ENCODE measurements at regions not wholly inside any gene's neighbourhood (a gene's known extent, or its start where the extent isn't known, plus 50 kb on each side); places are given as distances from the start of the nearest gene placed in this dataset.
"Not testable (repeated sequence)": the region's sequence is repeated elsewhere in the genome, so short reads cannot be mapped to it uniquely, and the experiment has no call there.

DNA sequence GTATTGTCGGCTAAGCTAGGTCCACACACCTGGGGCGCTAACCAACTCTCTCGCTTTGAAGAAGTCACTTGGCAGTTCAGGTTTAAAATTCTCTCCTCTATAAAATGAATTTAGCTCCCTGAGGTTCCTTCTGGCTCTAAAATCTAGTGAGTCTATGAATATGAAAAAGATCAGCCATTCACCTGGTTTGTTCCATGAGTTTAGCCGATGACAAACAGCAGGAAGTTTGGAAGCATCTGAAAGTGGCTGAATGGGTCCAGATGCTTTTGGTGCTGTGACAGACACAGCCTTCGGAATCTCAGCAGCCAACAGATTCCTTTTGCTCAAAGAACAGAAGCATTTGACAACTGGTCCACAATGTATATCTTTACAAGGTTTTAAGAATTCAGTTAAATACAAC is 73.4 kb upstream of the FOXN3 start:
- DNase-seq (ENCODE audit: low read depth): no peak

DNA sequence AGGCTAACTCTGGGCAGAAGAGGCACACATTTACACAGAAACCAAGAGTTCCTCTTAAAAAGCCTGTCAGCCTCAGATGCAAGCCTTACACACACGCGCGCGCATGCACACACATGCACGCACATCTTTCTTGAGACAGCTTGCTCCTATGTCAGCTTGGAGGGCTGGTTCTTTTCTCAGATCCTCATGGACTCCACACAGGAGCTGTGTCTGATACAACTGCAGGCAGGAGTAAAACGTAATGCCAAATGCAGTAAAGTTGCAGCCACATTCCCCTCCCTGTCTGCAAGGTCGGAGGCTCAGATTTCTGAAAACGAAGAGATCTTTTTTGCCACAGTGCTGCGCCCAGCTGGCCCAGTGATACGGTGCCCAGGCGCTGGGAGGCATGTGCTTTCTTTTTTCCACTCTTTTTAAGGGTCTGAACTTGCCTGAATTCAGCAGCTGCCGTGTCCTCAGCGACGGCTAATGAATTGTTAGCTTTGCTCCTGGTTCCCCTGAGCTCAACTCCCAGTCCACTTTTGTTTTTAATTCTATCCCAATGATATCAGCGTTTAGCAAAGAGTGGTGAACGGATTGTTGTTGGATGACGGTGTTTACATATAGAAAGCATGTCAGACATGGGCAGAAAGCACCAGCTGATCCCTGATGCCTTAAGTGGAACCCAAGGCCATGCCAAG is 72.9 kb upstream of the FOXN3 start:
- no peak for DNase-seq (ENCODE audit: low read depth)

- no peak for DNase-seq (ENCODE audit: low read depth)
These were observed 69.9 kb upstream of the FOXN3 start for GRCh38 chr14:89486961-89487360.

GRCh38 chr14:89486505-89486904 is 69.5 kb upstream of the FOXN3 start:
- no peak for DNase-seq (ENCODE audit: low read depth)

DNA sequence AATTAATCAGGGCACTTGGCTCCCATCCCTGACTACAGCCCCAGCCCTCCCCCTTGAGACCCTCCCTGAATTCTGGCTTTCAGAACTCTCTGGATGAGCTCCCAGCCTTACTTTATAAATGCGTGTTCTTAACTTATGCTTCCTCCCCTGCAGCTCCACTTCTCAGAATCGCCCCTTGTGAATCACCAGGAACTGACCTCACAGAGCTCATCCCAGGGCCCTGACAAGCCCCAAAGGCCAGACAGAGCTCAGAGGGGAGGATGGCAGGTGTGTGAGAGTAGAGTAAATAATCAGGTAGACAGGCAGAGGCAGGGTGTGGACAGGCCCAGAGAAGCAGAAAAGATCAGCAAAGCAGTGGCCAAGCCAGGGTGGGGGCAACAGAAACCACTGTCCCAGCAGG is 68.2 kb upstream of the FOXN3 start:
- no peak for DNase-seq (ENCODE audit: low read depth)

GRCh38 chr14:89484051-89484844 is 67.2 kb upstream of the FOXN3 start:
- no peak for DNase-seq (ENCODE audit: low read depth)

- DNase-seq (ENCODE audit: low read depth): no peak
These were observed 64.2 kb upstream of the FOXN3 start for GRCh38 chr14:89481196-89481595.

GRCh38 chr14:89480278-89480677 is 63.2 kb upstream of the FOXN3 start:
- DNase-seq (ENCODE audit: low read depth): no peak

DNA sequence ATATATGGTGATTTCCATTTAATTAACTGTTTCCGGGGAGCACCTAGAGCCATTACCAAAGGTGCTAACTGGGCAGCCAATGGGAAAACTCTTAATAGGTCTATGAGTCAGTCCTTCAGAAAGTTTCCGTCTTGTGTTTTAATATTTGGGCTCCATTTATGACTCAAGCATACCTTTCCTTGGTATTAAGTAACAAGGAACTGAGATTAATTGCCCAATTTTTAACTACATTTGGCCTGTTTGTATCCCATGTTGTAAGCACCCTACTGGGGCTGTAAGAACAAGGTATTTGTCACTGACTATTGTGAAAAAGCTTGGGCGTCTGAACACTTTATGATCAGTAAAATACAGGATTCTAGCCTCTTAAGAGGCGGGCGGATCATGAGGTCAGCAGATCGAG is 62.8 kb upstream of the FOXN3 start:
- DNase-seq (ENCODE audit: low read depth): peak; percentile 7

DNA sequence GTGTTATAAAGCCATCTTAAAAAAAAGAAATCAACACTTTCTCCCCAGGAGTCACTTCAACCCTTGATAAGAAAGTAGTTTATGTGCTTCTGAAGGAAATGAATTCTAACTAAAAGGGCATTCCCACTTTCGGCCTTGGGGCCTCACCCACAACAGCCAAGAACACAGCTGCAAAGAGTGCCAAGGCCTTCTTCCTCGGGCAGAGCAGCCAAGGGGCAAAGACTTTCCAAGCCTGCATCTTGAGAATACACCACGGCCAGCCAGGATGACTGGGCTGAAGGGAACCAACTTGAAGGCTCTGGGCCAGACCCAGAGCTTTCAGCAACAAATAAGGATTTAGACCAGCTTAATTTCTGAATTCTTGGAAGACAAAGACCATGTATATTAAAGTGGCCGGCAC is 60.4 kb upstream of the FOXN3 start:
- no peak for DNase-seq (ENCODE audit: low read depth)

GRCh38 chr14:89476354-89476896 is 59.4 kb upstream of the FOXN3 start:
- no peak for DNase-seq (ENCODE audit: low read depth)

DNA sequence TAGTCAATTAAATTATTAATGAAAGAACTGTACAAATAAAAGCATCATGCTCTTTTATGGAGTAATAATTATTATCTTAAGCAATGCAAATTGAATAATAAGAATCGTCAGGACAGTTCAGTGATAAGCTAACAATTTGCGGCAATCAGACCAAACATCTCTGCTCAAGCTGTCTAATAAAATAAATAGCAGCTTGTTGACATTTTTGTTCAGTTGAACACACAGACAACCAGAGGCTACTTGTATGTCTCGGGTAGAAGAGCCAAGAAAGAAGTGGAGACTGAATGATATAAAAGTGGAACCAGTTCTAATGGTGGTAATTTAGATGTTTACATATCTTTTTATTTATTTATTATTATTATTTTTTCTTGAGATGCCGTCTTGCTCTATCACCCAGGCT is 57.4 kb upstream of the FOXN3 start:
- DNase-seq (ENCODE audit: low read depth): no peak

GRCh38 chr14:89473989-89474388 is 57.0 kb upstream of the FOXN3 start:
- peak; percentile 5 for DNase-seq (ENCODE audit: low read depth)

DNA sequence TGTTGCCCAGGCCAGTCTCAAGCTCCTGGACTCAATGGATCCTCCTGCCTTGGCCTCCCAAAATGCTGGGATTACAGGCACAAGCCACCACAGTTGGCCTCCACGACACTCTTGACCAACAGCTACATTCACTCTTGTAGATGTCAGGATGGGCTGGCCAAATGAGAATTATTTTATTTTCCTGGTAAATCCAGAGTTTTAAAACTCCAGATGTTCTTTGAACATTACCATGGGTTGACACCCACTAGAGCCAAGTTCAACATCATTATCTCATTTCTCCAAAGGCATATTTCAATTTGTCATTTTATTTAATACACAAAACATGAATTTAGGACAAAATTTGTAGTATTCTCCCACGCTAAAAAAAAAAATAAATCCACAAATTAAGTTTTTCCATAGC is 56.5 kb upstream of the FOXN3 start:
- DNase-seq (ENCODE audit: low read depth): no peak

DNA sequence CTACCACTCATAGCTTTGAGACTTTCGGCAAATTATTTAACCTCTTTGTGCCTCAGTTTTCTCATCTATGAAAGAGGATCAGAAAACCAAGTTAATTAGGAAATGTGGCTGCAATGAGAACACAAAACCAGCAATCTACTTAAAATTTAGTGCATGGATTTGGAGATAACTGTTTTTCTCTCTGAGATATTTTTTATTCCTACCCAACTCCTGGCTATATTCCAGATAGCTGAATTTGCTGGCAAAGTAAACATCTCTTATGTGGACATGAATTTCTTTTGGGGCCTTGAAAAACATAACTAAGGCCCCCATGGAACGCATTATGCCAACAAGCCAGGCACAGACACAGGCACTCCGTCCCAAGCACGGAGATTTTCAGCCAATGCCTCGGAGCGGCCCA is 53.4 kb upstream of the FOXN3 start:
- no peak for DNase-seq (ENCODE audit: low read depth)

GRCh38 chr14:89469210-89470198 is 52.5 kb upstream of the FOXN3 start:
- DNase-seq (ENCODE audit: low read depth): no peak

GRCh38 chr14:89468566-89468965 is 51.5 kb upstream of the FOXN3 start:
- no peak for DNase-seq (ENCODE audit: low read depth)

GRCh38 chr14:89468030-89468429 is 51.0 kb upstream of the FOXN3 start:
- not testable (repeated sequence) for DNase-seq (ENCODE audit: low read depth)

- DNase-seq (ENCODE audit: low read depth): no peak
These were observed 49.9 kb upstream of the FOXN3 start for GRCh38 chr14:89466944-89467343.
